CD14-positive monocyte (primary cell): ENCODE measurements at regions not wholly inside any gene's neighbourhood (a gene's known extent, or its start where the extent isn't known, plus 50 kb on each side); places are given as distances from the start of the nearest gene placed in this dataset.
A peak's percentile ranks its signal among the peaks of the same experiment; 100 is the strongest.

Experiments
- DNase-seq, 3 donors: peaks; one replicate each; pipeline ENCODE4 v3.0.0-alpha.2; 2011 to 2022
- H2AFZ ChIP-seq: 2 replicates; pipeline ENCODE4 v1.6.0; 2012; ENCODE audit warnings: mild to moderate bottlenecking, low read depth, low read length, inconsistent platforms; ENCODE audit not compliant: insufficient read depth, poor library complexity, severe bottlenecking
- H3K27ac ChIP-seq, 2 donors: 1 replicate in 1 of 2; 2 replicates in 1 of 2; pipeline ENCODE4 v1.5.1; 2012 to 2013; ENCODE audit warnings: low read length in 2 of 2, control low read depth in 1 of 2, inconsistent platforms in 1 of 2, low read depth in 1 of 2, mild to moderate bottlenecking in 1 of 2
- H3K27me3 ChIP-seq, 2 donors: one replicate each; pipeline versions ENCODE4 v1.6.0 to v1.6.1; 2011 to 2013; ENCODE audit warnings: low read length in 2 of 2; ENCODE audit not compliant: control insufficient read depth in 2 of 2, insufficient read depth in 2 of 2
- H3K36me3 ChIP-seq, 2 donors: replicated peaks in 1 of 2; 1 replicate in 1 of 2; 2 replicates in 1 of 2; pipeline versions ENCODE4 v1.5.1 to v1.6.1; 2012 to 2013; ENCODE audit warnings: low read length in 2 of 2, control low read depth in 1 of 2, inconsistent platforms in 1 of 2, mild to moderate bottlenecking in 1 of 2; ENCODE audit not compliant: insufficient read depth in 2 of 2, control insufficient read depth in 1 of 2
- H3K4me1 ChIP-seq, 2 donors: 1 replicate in 1 of 2; 2 replicates in 1 of 2; pipeline versions ENCODE4 v1.5.1 to v1.6.1; 2012 to 2013; ENCODE audit warnings: low read length in 2 of 2, control low read depth in 1 of 2, inconsistent platforms in 1 of 2, mild to moderate bottlenecking in 1 of 2, moderate library complexity in 1 of 2; ENCODE audit not compliant: insufficient read depth in 2 of 2, control insufficient read depth in 1 of 2
- H3K4me2 ChIP-seq: replicated peaks from 2 replicates; pipeline ENCODE3; 2012; ENCODE audit warnings: low read length, moderate library complexity, mild to moderate bottlenecking; ENCODE audit not compliant: poor library complexity, severe bottlenecking; ENCODE audit errors: extremely low read depth
- H3K4me3 ChIP-seq, 3 experiments: fragments of 200-600 bp in 1 of 3; sonication (generic) in 1 of 3; replicated peaks in 1 of 3; 1 replicate in 2 of 3; 2 replicates in 1 of 3; pipeline ENCODE4 v1.5.1; 2011 to 2013; ENCODE audit warnings: low read length in 3 of 3, mild to moderate bottlenecking in 3 of 3, control low read depth in 2 of 3, low read depth in 2 of 3, inconsistent platforms in 1 of 3, moderate library complexity in 1 of 3
- H3K79me2 ChIP-seq: 2 replicates; pipeline ENCODE4 v1.6.0; 2012; ENCODE audit warnings: mild to moderate bottlenecking, control low read depth, inconsistent platforms, low read length, moderate library complexity; ENCODE audit not compliant: insufficient read depth
- H3K9ac ChIP-seq: 2 replicates; pipeline ENCODE4 v1.6.0; 2017; ENCODE audit warnings: low read length, mild to moderate bottlenecking; ENCODE audit not compliant: insufficient read depth, poor library complexity, severe bottlenecking
- H3K9me3 ChIP-seq, 2 donors: replicated peaks in 1 of 2; 1 replicate in 1 of 2; 2 replicates in 1 of 2; pipeline versions ENCODE4 v1.5.1 to v1.6.1; 2012 to 2013; ENCODE audit warnings: low read length in 2 of 2, control low read depth in 1 of 2; ENCODE audit not compliant: control insufficient read depth in 1 of 2, insufficient read depth in 1 of 2
- H4K20me1 ChIP-seq: 2 replicates; pipeline ENCODE4 v1.6.0; 2012; ENCODE audit warnings: mild to moderate bottlenecking, low read length, control low read depth, moderate library complexity; ENCODE audit not compliant: insufficient read depth
- H3K27ac Mint-ChIP-seq, 7 donors: one replicate each; pipeline ENCODE4 v1.8.0; 2020; ENCODE audit warnings: mild to moderate bottlenecking in 7 of 7, mixed read lengths in 7 of 7, moderate library complexity in 6 of 7, inconsistent platforms in 2 of 7
- H3K27me3 Mint-ChIP-seq, 3 donors: one replicate each; pipeline ENCODE4 v1.8.0; 2021 to 2022; ENCODE audit warnings: low read depth in 3 of 3, mild to moderate bottlenecking in 3 of 3, mixed read lengths in 3 of 3, moderate library complexity in 3 of 3, inconsistent platforms in 1 of 3
- H3K36me3 Mint-ChIP-seq, 2 donors: one replicate each; pipeline ENCODE4 v1.8.0; 2020; ENCODE audit warnings: mixed read lengths in 2 of 2, inconsistent platforms in 1 of 2, mild to moderate bottlenecking in 1 of 2
- H3K4me1 Mint-ChIP-seq: one replicate; pipeline ENCODE4 v1.8.0; 2020; ENCODE audit warnings: mild to moderate bottlenecking, mixed read lengths
- H3K4me3 Mint-ChIP-seq, 2 donors: one replicate each; pipeline ENCODE4 v1.8.0; 2020; ENCODE audit warnings: mild to moderate bottlenecking in 2 of 2, mixed read lengths in 2 of 2, moderate library complexity in 1 of 2
- H3K9me3 Mint-ChIP-seq, 7 donors: one replicate each; pipeline ENCODE4 v1.8.0; 2020 to 2022; ENCODE audit warnings: mixed read lengths in 7 of 7, mild to moderate bottlenecking in 6 of 7, moderate library complexity in 6 of 7, inconsistent platforms in 2 of 7
- WGBS: methylation state at CpG from one replicate; pipeline ENCODE4 v1.1.5; 2013; ENCODE audit warnings: missing lambda C conversion rate; ENCODE audit not compliant: insufficient coverage; 5-methylcytosine and 5-hydroxymethylcytosine counted together
- intact Hi-C, 2 donors: fragments of 100-400 bp; cut with micrococcal nuclease; formaldehyde crosslinking; loops; one replicate each; pipeline versions ENCODE4 v1.15.0 to v1.15.1; 2023
- TF ChIP-seq, protein P1 (sequence below): fragments of 200-600 bp; IDR thresholded peaks from one replicate; pipeline ENCODE4 v1.8.0; 2022; ENCODE audit warnings: antibody characterized with exemption, mild to moderate bottlenecking

DNA sequence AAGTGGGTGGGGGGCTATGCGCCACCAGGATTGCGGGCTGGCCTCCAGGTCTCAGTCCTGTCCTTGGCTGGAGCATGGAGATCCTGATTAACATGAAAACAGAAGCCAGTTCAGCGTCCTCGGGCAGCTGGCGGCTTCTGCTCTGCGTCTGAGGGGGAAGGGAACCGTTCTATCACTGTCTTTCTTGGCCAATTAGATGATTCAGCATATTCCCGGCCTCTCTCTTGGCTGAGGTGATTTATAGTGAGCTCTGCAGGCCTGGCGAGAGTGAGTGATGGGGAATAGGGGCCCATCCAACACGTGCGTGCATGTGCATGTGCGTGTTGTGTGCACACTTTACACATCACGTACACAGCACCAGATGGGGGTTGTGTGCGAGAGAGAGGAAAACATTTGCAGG lies 145.8 kb upstream of the ATP6AP2 start:
- DNase-seq, result peak; percentile 30 to 49 (median 47)

DNA sequence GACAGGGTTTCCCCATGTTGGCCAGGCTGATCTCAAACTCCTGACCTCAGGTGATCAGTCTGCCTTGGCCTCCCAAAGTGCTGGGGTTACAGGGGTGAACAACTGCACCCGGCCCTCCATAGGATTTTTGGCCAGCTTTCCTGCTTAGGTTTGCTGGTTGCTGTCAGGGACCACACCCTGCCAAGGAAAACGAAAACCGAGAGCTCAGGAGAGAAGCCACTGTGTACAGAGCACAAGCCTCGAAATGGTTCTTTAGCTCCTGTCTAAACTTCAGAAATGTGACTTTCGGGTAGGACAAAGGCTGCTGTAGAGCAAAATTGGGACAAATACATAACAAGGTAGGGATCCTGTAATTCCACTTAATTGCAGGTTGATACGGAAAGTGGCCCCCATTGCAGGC lies 146.3 kb upstream of the ATP6AP2 start:
- Mint-ChIP-seq H3K27ac (peak overlapping the region in 2 of 7 donors; percentile 15 to 33), H3K36me3 (no peaks in the 10 kb centered on the region), H3K4me3 (peak overlapping the region in 1 of 2 donors; percentile 87), H3K4me1 (peaks cover 18% of the 10 kb centered on the region), H3K27me3 (peaks cover 0 to 3% (median 0%) of the 10 kb centered on the region in 3 donors), H3K9me3 (peaks cover 9 to 38% (median 23%) of the 10 kb centered on the region in 7 donors)
- Histone ChIP-seq H3K9me3 (peaks cover 0 to 6% of the 10 kb centered on the region in 2 donors), H4K20me1 (no peaks in the 10 kb centered on the region), H3K4me3 (peak overlapping the region in 2 of 3 experiments; percentile 17 to 64), H3K9ac (no peak overlapping the region), H3K79me2 (no peaks in the 10 kb centered on the region), H3K4me1 (peaks cover 11 to 18% of the 10 kb centered on the region in 2 donors), H3K36me3 (no peaks in the 10 kb centered on the region), H3K4me2 (peak overlapping the region; percentile 70), H3K27ac (no peak overlapping the region), H2AFZ (peak overlapping the region; percentile 57), H3K27me3 (peaks cover 0 to under 1% of the 10 kb centered on the region in 2 donors)
- TF ChIP-seq, protein P1, sequence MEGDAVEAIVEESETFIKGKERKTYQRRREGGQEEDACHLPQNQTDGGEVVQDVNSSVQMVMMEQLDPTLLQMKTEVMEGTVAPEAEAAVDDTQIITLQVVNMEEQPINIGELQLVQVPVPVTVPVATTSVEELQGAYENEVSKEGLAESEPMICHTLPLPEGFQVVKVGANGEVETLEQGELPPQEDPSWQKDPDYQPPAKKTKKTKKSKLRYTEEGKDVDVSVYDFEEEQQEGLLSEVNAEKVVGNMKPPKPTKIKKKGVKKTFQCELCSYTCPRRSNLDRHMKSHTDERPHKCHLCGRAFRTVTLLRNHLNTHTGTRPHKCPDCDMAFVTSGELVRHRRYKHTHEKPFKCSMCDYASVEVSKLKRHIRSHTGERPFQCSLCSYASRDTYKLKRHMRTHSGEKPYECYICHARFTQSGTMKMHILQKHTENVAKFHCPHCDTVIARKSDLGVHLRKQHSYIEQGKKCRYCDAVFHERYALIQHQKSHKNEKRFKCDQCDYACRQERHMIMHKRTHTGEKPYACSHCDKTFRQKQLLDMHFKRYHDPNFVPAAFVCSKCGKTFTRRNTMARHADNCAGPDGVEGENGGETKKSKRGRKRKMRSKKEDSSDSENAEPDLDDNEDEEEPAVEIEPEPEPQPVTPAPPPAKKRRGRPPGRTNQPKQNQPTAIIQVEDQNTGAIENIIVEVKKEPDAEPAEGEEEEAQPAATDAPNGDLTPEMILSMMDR, result no peak
- WGBS, result 70% methylated on average over 2 of the region's 6 CpGs
- no peak for DNase-seq
- intact Hi-C loops, result loop anchor here in 1 of 2 donors (10.0 kb wide), 1 partner anchor 50 kb away; no protein-coding TSS in a partner anchor

More for the DNA sequence above, 145.8 kb upstream of the ATP6AP2 start:
- Histone ChIP-seq H3K27ac (no peak overlapping the region), H4K20me1 (no peaks in the 10 kb centered on the region), H3K4me1 (peaks cover 11 to 23% of the 10 kb centered on the region in 2 donors), H2AFZ (peak overlapping the region; percentile 57), H3K4me3 (peak overlapping the region in 2 of 3 experiments; percentile 17 to 64), H3K9me3 (peaks cover 0 to 6% of the 10 kb centered on the region in 2 donors), H3K4me2 (peak overlapping the region; percentile 70), H3K79me2 (no peaks in the 10 kb centered on the region), H3K36me3 (no peaks in the 10 kb centered on the region), H3K9ac (no peak overlapping the region), H3K27me3 (peaks cover 0 to 3% of the 10 kb centered on the region in 2 donors)
- H3K9me3 Mint-ChIP-seq, result peaks cover 9 to 34% (median 22%) of the 10 kb centered on the region in 7 donors
- peak overlapping the region; percentile 15 to 78 (median 42) for H3K27ac Mint-ChIP-seq
- TF ChIP-seq, protein P1, result no peak
- H3K27me3 Mint-ChIP-seq, result peaks cover 0 to 3% (median 0%) of the 10 kb centered on the region in 3 donors
- H3K36me3 Mint-ChIP-seq, result no peaks in the 10 kb centered on the region
- peak overlapping the region; percentile 58 to 87 for H3K4me3 Mint-ChIP-seq
- intact Hi-C loops, result loop anchor here in 1 of 2 donors (10.0 kb wide), 1 partner anchor 50 kb away; no protein-coding TSS in a partner anchor
- WGBS, result 0% methylated on average over 2 of the region's 14 CpGs
- peaks cover 23% of the 10 kb centered on the region for H3K4me1 Mint-ChIP-seq
